Tibial nerve (tissue), 4 donors: ENCODE measurements at regions not wholly inside any gene's neighbourhood (a gene's known extent, or its start where the extent isn't known, plus 50 kb on each side); places are given as distances from the start of the nearest gene placed in this dataset.

Source experiments
- DNase-seq, 2 donors: peaks; one replicate each; pipeline ENCODE4 v3.0.0-alpha.2; 2019; ENCODE audit warnings: low spot score in 2 of 2
- H3K27ac ChIP-seq, 4 donors: fragments of 200-600 bp; sonication (generic) in 3 of 4; one replicate each; pipeline ENCODE4 v1.5.1; 2017 to 2019; ENCODE audit warnings: mild to moderate bottlenecking in 1 of 4
- H3K27me3 ChIP-seq, 2 donors: fragments of 200-600 bp; sonication (generic) in 1 of 2; one replicate each; pipeline versions ENCODE4 v1.5.1 to v1.6.0; 2017 to 2019
- H3K36me3 ChIP-seq, 3 donors: fragments of 200-600 bp; sonication (generic); one replicate each; pipeline ENCODE4 v1.5.1; 2018 to 2019
- H3K4me1 ChIP-seq, 4 donors: fragments of 200-600 bp; sonication (generic) in 3 of 4; one replicate each; pipeline ENCODE4 v1.5.1; 2017 to 2019
- H3K4me3 ChIP-seq, 4 donors: fragments of 200-600 bp; sonication (generic) in 3 of 4; one replicate each; pipeline ENCODE4 v1.5.1; 2017 to 2019; ENCODE audit warnings: mild to moderate bottlenecking in 1 of 4, moderate library complexity in 1 of 4
- H3K9me3 ChIP-seq, 4 donors: fragments of 200-600 bp; sonication (generic) in 3 of 4; one replicate each; pipeline ENCODE4 v1.5.1; 2017 to 2019
- EP300 ChIP-seq, 2 donors: sonication (generic); formaldehyde crosslinking; IDR thresholded peaks; one replicate each; pipeline ENCODE4 v1.6.1; 2017; ENCODE audit warnings: antibody characterized with exemption in 2 of 2, mild to moderate bottlenecking in 1 of 2
- POLR2A ChIP-seq, 2 donors: fragments of 450-650 bp; IDR thresholded peaks; one replicate each; pipeline ENCODE4 v1.6.1; 2017; ENCODE audit warnings: antibody characterized with exemption in 2 of 2, mild to moderate bottlenecking in 2 of 2, moderate library complexity in 2 of 2
- WGBS, 2 donors: methylation state at CpG; one replicate each; pipeline ENCODE4 v1.1.5; 2018; 5-methylcytosine and 5-hydroxymethylcytosine counted together
- TF ChIP-seq, protein P1 (sequence below), 5 experiments: fragments of 200-600 bp in 3 of 5; fragments of 450-650 bp in 2 of 5; sonication (generic) in 3 of 5; IDR thresholded peaks; one replicate each; pipeline ENCODE4 v1.5.1; 2016 to 2019; ENCODE audit warnings: antibody characterized with exemption in 5 of 5, mild to moderate bottlenecking in 3 of 5, moderate library complexity in 2 of 5

DNA sequence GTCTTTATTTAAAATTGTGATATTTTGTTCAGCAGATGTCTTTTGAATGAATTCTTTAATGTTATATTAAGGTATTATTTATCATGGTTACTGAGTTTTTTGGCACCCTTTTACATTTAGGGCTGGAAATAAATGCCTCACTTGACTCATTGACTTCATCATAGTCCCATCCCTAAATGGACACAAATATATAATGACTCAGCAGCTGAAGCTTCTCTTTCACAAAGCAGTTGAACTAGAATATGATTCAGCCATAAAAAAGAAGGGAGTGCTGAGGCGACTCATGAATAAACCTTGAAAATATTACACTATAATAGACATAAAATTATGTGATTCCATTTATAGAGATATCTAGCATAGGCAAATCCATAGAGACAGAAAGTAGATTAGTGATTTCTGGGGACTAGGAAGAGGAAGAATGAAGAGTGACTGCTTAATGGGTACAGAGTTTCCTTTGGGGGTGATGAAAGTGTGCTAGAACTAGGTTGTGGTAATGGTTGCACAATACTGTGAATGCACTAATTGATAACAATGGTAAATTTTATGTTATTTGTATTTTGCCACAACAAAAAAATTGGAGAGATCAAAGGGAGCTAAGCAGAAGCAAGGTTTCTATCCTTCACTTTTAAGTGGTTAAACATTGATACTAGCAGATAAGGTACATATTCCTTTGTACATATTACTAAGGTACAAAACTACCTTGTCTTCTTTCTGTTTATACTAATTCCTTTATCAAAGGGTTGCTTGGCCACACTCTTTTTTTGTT, 449.6 kb downstream of the NTRK2 start:
- Histone ChIP-seq H3K4me1 (no peaks in the 10 kb centered on the region), H3K27ac (no peak overlapping the region), H3K9me3 (peaks cover 0 to 6% (median 2%) of the 10 kb centered on the region in 4 donors), H3K4me3 (no peak overlapping the region), H3K36me3 (no peaks in the 10 kb centered on the region), H3K27me3 (no peaks in the 10 kb centered on the region)
- TF ChIP-seq, protein P1, sequence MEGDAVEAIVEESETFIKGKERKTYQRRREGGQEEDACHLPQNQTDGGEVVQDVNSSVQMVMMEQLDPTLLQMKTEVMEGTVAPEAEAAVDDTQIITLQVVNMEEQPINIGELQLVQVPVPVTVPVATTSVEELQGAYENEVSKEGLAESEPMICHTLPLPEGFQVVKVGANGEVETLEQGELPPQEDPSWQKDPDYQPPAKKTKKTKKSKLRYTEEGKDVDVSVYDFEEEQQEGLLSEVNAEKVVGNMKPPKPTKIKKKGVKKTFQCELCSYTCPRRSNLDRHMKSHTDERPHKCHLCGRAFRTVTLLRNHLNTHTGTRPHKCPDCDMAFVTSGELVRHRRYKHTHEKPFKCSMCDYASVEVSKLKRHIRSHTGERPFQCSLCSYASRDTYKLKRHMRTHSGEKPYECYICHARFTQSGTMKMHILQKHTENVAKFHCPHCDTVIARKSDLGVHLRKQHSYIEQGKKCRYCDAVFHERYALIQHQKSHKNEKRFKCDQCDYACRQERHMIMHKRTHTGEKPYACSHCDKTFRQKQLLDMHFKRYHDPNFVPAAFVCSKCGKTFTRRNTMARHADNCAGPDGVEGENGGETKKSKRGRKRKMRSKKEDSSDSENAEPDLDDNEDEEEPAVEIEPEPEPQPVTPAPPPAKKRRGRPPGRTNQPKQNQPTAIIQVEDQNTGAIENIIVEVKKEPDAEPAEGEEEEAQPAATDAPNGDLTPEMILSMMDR (IDR thresholded peaks at IDR 0.05) = no peak
- TF ChIP-seq POLR2A (IDR thresholded peaks at IDR 0.05) = no peak
- no peak for TF ChIP-seq EP300 (IDR thresholded peaks at IDR 0.05)
- 81 to 92% methylated on average over 1 of the region's 1 CpG for WGBS, 2 donors
- DNase-seq = no peak

DNA sequence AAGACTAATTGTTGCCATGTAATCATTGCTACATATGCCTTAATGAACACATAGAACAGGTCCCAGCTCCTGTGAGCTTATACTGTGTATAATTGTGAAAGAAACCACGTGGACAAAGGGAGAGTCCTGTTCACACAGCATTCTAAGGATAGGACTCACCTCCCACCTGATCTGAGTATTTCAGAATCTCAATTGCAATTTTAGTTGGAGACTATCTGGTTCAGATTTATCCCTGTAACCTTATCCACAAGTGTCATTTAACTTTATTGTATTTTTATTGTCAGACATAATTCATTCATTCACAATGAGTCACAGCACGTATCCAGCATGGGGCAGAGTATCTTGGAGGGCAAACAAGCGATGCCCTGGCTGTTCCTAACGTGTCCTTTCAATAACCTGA, 448.3 kb downstream of the NTRK2 start:
- TF ChIP-seq POLR2A (IDR thresholded peaks at IDR 0.05) (no peak), EP300 (IDR thresholded peaks at IDR 0.05) (no peak)
- TF ChIP-seq, protein P1 (IDR thresholded peaks at IDR 0.05) = no peak
- Histone ChIP-seq H3K27me3 (no peaks in the 10 kb centered on the region), H3K4me3 (no peak overlapping the region), H3K27ac (no peak overlapping the region), H3K4me1 (no peaks in the 10 kb centered on the region), H3K36me3 (no peaks in the 10 kb centered on the region), H3K9me3 (peaks cover 0 to 4% (median 0%) of the 10 kb centered on the region in 4 donors)
- 70 to 74% methylated on average over 4 of the region's 4 CpGs for WGBS, 2 donors
- DNase-seq = no peak

DNA sequence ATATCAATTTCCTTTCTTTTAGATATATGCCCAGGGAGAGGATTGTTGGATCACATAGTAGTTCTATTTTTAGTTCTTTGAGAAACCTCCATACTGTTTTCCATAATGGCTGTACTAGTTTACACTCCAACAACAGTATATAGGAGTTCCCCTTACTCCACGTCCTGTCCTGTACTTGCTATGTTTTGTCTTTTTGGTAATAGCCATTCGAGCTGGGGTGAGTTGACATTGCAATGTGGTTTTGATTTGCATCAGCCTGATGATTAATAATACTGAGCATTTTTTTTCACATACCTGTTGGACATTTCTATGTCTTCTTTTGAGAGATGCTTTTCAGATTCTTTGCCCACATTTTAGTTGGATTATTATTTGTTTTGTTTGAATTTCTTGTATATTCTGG, 445.9 kb downstream of the NTRK2 start:
- no peaks in the 10 kb centered on the region for H3K27me3 ChIP-seq
- H3K4me3 ChIP-seq = no peak overlapping the region
- DNase-seq = no peak
- H3K9me3 ChIP-seq = no peaks in the 10 kb centered on the region
- TF ChIP-seq EP300 (IDR thresholded peaks at IDR 0.05) (no peak), POLR2A (IDR thresholded peaks at IDR 0.05) (no peak)
- TF ChIP-seq, protein P1 (IDR thresholded peaks at IDR 0.05) = no peak
- no peaks in the 10 kb centered on the region for H3K36me3 ChIP-seq
- H3K27ac ChIP-seq = no peak overlapping the region
- 80 to 84% methylated on average over 2 of the region's 2 CpGs for WGBS, 2 donors
- H3K4me1 ChIP-seq = no peaks in the 10 kb centered on the region

GRCh38 chr9:85114799-85115198, 445.3 kb downstream of the NTRK2 start:
- no peak overlapping the region for H3K27ac ChIP-seq
- no peaks in the 10 kb centered on the region for H3K9me3 ChIP-seq
- no peaks in the 10 kb centered on the region for H3K27me3 ChIP-seq
- TF ChIP-seq POLR2A (IDR thresholded peaks at IDR 0.05) (no peak), EP300 (IDR thresholded peaks at IDR 0.05) (no peak)
- TF ChIP-seq, protein P1 (IDR thresholded peaks at IDR 0.05) = no peak
- H3K36me3 ChIP-seq = no peaks in the 10 kb centered on the region
- no peaks in the 10 kb centered on the region for H3K4me1 ChIP-seq
- H3K4me3 ChIP-seq = no peak overlapping the region
- DNase-seq = no peak
- 61 to 62% methylated on average over 3 of the region's 3 CpGs for WGBS, 2 donors

- no peaks in the 10 kb centered on the region for H3K9me3 ChIP-seq
- no peak for DNase-seq
- 87 to 91% methylated on average over 6 of the region's 6 CpGs for WGBS, 2 donors
- H3K4me3 ChIP-seq = no peak overlapping the region
- H3K27me3 ChIP-seq = no peaks in the 10 kb centered on the region
- no peaks in the 10 kb centered on the region for H3K36me3 ChIP-seq
- TF ChIP-seq, protein P1 (IDR thresholded peaks at IDR 0.05) = no peak
- TF ChIP-seq POLR2A (IDR thresholded peaks at IDR 0.05) (no peak), EP300 (IDR thresholded peaks at IDR 0.05) (no peak)
- H3K27ac ChIP-seq = no peak overlapping the region
- no peaks in the 10 kb centered on the region for H3K4me1 ChIP-seq
These were observed 443.4 kb downstream of the NTRK2 start for GRCh38 chr9:85112933-85113418.
